ENCODE measurements at regions not wholly inside any gene's neighbourhood (a gene's known extent, or its start where the extent isn't known, plus 50 kb on each side); places are given as distances from the start of the nearest gene placed in this dataset.

GRCh38 chr7:136046548-136046947, 69.4 kb upstream of the MTPN start:
- no peak for TF ChIP-seq EZH2 (IDR thresholded peaks at IDR 0.05; ENCODE audit: borderline replicate concordance)
- no peak for TF ChIP-seq CTCF (IDR thresholded peaks at IDR 0.05; ENCODE audit: poor library complexity)
